Occipital lobe (tissue), 1 donor: ENCODE measurements at regions not wholly inside any gene's neighbourhood (a gene's known extent, or its start where the extent isn't known, plus 50 kb on each side); places are given as distances from the start of the nearest gene placed in this dataset.
"Not testable (repeated sequence)": the region's sequence is repeated elsewhere in the genome, so short reads cannot be mapped to it uniquely, and the experiment has no call there.

ENCODE experiments used
- DNase-seq: peaks from one replicate; lab custom pipeline; 2025; lab: John Stamatoyannopoulos, UW

DNA sequence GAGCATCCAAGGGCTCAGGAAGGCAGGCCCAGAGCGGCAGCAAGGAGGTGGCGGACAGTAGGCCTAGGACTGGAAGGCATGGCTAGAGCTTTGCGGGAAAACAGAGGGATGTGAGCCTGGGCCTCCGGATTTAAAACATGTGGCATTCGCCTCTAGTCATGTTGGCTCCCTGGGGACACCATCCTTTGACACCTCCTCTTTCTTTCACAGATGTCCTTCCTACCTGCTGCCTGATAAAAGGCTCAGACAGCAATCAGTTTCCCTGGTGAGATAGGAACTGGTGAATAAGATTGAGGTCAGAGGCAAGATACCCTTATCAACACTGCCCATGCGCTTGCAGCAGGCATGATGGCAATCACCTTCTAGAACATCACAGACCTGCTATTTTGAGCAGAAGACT, 277.6 kb downstream of the SIPA1L2 start:
- DNase-seq = no peak

DNA sequence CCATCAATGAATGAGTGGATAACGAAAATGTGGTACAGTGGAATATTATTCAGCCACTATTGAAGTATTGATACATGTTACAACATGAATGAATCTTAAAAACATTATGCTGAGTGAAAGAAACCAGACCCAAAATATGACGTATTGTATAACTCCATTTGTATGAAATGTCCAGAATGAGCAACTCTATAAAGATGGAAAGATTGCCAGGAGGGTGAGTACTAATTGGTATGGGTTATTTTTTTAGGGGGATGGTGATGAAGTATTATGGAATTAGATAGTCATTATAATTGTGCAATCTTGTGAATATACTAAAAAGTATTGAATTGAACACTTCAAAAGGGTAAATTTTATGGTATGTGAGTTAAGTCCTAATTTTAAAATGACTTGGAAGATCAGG, 278.6 kb downstream of the SIPA1L2 start:
- DNase-seq = no peak

DNA sequence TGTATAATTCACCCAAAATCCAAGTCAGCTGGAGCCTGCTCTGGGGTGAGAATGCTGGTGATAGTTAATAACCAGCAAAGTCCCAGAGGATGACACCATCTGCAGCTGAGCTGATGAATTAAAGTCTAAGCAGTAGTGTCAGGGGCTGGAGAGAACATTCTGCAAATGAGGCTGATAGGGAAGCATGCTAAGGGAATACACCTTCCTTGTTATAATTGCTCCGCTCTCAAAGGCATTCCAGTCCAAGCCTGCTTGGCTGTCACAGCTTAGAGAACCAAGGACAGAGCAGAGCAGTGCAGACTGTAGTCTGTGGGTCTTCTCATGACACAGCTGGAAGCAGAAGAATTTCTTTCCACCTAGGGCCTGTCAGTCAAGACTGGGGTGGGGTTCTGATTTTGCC, 283.1 kb downstream of the SIPA1L2 start:
- no peak for DNase-seq

DNA sequence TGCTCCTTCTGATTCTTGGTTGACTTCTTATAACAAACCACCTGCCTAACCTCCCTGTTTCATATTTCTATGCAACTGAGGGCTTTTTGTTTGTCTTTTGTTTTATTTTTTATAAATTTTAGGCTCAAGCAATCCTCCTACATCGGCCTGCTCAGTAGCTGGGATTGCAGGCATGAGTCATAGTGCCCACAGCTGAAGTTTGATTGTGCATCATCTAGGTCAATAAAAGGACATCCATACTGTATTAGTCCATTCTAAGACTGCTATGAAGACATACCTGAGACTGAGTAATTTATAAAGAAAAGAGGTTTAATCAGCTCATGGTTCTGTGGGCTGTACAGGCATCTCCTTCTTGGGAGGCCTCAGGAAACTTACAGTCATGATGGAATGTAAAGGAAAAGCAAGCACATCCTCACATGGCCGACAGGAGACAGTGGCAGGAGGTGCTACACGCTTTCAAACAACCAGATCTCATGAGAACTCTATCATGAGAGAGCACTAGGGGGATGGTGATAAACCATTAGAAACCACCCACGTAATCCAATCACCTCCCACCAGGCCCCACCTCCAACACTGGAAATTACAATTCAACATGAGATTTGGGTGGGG, 285.0 kb downstream of the SIPA1L2 start:
- no peak for DNase-seq

DNA sequence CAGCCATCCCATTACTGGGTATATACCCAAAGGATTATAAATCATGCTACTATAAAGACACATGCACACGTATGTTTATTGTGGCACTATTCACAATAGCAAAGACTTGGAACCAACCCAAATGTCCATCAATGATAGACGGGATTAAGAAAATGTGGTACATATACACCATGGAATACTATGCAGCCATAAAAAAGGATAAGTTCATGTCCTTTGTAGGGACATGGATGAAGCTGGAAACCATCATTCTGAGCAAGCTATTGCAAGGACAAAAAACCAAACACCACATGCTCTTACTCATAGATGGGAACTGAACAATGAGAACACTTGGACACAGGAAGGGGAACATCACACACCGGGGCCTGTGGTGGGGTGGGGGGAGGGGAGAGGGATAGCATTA, 285.7 kb downstream of the SIPA1L2 start:
- DNase-seq = not testable (repeated sequence)

DNA sequence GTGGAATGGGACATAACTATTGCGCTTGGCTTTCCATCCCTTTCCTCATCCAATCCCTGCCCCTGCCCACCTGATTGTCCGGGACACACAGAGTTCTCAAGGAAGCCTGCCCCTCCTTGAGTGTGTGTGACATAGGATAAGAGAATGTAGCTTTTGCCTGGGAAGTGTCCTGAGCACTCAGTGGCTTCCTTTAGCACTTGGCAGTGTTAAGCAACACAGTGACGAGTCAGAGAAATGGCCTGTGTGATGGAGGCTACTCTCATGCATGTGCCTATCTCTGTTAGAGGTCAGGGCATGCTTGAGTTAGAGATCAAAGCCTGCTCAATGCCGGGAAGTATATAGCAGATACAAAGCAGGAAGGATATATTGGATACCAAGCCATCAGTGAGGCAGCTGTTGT, 289.5 kb downstream of the SIPA1L2 start:
- DNase-seq = no peak

DNA sequence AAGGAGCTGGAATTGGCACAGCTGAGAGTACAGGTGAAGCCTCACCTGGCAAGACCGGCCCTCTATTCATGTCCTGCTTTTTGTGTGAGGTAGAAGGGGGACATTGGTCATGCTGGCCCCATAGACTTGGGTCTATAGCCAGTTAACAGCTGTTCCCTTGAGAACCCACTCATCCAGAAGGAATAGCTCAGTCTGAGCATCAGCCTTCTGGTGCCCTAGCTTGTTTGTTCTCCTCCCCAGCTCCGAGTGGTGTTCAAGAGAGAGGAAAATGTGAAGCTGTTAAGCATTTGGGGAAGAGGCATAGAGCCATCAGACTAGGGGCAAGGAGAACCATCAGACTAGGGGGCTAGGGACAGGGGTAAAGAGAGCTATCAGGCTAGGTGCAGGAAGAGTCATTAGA, 290.9 kb downstream of the SIPA1L2 start:
- no peak for DNase-seq

DNA sequence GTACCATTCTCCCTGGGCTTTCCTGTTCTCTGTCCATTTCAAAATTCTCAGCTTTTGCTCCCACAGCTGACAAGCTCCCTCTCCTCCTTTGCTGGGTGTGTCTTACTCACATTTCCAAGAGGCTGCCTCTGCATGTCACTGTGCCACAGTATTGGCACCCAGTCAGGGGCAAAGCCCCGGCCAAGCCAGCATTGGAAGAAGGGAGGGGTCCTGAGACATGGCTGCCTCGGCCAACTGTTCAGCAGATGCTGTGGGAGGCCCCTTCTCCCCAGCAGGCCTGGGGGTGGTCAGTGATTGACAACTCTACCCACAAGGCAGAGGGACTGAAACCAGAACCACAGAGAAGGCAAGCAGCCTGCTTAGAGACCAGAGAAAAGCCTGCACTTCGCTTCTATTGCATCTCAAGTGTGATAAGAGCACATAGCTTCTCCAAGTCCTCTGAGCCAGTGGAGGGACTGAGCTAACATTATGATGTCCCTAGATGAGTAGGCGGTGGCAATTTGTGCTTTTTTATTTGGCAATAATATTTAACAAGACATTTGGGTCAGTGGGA, 294.1 kb downstream of the SIPA1L2 start:
- DNase-seq = no peak

DNA sequence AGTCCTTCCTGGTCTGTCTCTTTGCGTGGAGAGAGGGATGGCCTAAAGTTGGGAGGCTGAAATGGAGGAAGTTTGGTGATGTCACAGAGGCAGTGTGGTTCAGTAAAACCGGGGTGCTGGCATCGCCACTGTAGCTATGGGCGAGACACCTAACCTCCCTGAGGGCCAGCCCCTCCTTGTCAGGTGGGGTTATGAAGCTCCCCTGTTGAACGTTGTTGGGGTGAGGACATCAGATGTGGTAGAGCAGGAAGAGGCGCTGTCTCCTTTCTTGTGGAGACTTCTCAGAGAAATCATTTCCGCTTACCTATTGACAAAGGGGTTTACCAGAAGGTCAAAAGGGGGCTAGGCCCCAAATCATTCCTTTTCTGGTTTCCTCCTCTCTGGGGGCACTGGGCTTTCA, 294.7 kb downstream of the SIPA1L2 start:
- DNase-seq = no peak

DNA sequence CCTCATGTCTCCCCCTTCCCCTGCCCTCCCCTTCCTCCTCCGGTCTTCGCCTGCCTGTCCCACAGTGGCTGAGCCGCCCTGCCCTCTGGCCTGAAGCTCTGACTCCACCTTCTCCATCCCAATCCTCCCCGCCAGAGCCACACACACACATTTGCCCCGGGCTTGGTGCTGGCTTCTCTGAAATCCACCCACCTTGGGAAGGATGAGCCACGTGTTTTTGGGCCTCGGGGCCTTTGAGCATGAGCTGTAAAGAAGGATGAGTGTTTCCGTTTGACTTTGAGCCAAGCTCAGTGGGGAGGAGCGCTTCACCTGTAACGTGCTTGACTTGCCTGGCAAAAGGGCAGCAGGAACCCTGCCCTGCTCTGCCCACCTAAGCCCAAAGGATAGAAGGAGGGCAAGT, 295.1 kb downstream of the SIPA1L2 start:
- no peak for DNase-seq

DNA sequence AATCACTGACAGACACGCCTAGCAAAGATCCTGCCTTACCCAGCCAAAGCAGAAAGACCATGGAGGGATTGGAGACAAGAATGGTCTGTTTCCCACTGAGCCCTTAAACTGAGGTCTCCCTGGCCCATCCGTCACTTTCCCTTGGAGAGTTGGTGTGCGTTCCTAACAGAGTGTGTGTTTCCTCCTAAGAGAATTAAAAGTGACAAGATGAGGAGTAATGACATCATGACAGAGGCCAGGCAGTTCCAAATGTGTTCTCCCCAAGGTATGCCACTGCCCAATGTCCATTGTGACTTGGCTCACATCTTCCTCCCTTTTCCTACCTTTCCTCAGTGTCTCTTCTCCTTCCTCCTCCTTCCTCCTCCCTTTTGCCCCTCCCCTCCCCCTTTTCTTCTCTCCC, 295.7 kb downstream of the SIPA1L2 start:
- DNase-seq = no peak

DNA sequence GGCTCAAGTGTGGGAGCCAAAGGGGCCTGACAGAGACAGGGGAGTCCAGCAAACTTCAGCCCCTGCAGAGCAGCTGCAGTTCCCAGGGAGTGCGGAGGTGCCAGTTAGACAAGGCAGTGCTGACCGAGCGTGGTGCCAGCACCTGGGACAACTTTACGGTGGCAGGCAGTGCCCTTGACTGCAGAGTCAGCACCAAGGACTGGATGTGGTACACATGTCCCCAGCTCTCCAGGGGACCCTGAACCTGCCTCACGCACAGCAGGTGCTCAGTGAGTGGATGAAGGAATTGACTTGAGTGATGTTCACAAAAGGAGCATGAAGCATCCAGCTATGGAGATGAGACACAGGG, 296.5 kb downstream of the SIPA1L2 start:
- DNase-seq = no peak

DNA sequence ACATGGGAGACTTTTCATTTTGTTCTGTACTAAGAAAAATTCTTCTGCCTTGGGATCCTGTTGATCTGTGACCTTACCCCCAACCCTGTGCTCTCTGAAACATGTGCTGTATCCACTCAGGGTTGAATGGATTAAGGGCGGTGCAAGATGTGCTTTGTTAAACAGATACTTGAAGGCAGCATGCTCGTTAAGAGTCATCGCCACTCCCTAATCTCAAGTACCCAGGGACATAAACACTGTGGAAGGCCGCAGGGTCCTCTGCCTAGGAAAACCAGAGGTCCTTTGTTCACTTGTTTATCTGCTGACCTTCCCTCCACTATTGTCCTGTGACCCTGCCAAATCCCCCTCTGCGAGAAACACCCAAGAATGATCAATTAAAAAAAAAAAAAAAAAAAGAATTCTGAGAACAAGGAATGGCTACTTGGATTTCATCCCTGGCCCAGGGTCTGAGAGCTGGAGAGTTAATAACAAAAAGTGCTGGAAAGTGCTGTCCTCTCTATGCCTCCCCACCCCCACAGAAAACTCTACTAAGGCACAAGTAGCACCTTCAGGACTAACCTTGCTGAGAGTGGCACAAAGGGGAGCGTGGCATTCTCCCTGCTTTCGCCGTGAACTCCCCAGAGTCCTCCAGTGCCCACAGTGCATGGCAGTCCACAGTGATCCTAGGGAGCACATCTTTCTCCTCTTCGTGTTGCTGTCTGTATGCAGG, 297.1 kb downstream of the SIPA1L2 start:
- not testable (repeated sequence) for DNase-seq

DNA sequence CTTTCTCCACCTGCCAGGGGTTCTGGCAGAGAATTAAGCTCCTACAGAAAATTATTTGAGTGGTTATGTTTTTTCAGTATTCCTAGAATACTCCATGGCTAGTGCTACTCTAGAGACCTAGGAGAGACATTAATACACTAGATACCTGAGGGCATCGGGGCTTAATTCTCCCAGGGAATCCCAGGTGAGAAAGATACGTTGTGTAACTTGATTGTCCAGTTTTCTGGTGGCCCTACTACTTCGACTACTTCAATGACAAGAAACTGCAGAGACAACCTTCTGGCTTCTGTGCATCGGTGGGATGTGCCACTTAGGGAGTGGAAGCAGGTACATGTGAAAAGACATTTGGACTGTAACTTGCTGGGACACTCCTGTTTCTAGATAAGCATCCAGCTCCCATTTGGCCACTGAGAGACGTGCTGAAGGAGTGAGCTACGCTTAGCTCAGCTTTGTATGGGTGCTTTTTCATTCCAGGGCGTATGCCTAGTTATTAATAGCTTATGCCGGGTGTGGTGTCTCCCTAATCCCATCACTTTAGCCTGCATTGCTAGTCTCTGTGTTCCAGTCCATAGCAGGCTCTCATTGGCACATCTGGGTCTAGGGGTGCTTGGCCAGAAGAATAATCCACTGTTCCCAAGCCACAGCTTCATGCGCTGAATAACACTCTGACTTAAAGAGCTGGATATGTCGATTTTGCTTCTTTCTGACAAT, 300.7 kb downstream of the SIPA1L2 start:
- DNase-seq = no peak

DNA sequence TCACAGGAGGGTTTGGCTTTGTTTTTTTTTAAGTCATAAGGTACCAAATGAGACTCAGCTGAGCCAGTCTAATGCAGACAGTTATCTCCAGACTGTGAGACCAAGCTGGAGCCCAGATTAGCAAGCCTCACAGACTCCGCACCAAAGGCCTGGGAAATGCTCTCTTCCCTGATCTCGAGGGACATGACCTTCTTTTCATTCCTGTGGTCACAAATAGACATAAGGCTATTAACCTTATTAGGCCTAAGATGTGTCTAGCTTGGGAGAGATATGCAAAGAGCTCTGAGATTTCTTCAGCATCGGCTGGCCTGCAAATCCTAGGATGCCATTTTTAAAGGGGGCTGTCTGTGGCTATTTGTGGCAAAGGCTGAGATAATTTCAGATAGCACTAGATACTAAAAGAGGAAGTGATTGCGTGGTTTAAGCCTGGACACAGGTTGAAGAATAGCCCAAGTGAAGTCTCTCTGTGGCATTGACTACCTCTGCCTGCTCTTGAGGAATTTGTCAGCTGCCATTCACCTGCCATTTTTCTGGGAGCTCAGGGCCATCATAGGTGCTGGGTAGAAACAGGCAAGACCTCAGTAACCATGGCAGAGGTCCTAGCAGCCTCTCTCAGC, 301.3 kb downstream of the SIPA1L2 start:
- DNase-seq = no peak

DNA sequence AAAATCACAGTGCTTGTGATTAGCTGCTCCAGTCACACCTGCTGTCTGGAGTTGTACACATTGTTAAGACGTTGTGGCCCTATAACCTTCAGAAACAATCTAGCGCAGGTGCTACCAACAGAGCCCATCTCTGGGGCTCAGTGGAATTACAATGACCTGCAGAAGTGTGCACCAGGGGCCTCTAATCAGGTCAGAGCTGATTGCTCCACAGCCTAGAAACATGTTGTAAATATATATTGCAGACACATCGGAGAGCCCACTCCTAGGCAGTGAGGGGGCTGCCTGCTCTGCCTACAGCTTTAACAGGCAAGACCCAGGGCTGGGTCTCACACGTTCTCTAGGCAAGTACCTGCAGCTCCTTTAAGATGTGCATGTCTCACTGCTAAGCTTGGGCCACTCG, 302.0 kb downstream of the SIPA1L2 start:
- DNase-seq = no peak

DNA sequence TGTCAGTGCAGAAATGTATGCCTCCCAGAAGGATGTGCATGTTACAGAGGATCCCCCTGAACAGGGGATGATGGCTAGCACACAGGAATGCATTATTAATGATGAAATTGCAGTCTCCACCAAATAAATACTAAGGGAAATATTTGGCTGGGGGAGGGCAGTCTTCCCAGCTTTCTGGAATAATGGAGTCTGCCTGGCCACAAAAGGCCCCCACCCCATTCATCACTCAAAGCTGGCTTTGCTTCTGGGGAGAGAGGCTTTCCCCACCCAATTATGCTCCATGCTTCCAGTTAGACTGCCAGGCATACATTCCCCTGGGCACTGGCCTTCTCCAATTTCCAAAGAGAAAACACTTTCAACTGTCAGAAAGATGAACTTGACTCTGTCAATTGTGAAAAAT, 302.7 kb downstream of the SIPA1L2 start:
- no peak for DNase-seq

DNA sequence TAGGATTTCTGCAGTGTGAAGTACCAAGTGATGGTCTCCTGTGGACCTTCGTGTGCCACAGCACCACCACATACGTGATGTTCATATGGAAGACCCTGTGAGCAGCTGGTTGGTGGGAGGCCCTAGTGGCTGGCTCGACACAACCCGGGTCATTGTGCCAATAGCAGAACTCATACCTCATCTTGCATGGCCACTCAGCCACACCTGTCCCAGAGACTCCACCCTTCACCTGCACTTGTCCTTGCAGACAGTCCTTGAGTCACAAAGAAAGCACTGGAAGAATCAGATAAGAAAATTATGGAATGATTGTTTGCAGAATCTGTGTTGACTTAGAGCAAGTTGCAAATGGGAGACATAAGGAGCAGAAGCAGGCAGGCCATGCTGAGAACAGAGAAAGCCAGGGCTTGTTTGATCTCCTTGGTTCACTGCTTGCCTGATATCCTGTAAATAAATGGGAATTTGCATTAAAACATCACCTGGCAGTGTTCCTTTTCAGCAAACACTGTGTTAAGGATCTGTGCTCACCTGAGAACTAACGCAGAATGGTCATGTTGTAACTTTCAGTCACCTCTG, 307.7 kb downstream of the SIPA1L2 start:
- DNase-seq = no peak

DNA sequence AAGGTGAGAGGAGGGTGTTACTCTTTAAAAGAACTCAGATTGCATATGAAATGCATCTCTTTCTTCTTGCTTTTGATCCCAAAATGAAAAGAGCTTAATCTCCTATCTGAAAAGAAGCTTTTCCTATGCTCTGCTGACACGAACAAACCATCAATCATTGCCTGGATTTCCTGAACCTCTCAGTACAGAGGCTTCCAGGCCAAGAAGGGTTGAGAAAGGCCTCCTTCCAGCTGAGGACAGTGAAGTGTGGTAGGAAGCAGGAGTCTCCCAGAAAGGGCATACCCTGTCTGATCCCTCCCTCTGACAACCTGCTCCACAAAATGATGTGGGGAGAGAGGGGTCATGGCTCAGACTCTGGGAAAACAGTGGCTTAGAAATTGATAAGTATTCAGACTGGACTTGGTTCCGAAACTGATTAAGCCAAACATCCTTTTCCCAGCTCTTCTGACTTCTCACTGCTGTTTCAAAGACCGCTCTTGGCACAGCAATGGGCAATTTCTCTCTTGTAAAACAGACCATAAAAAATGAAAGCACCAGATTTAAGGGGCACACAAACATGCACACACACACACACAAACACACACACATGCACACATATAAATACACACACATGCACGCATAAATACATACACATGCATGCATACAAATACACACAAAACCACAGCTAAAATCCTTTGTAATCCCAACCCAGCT, 310.3 kb downstream of the SIPA1L2 start:
- no peak for DNase-seq

DNA sequence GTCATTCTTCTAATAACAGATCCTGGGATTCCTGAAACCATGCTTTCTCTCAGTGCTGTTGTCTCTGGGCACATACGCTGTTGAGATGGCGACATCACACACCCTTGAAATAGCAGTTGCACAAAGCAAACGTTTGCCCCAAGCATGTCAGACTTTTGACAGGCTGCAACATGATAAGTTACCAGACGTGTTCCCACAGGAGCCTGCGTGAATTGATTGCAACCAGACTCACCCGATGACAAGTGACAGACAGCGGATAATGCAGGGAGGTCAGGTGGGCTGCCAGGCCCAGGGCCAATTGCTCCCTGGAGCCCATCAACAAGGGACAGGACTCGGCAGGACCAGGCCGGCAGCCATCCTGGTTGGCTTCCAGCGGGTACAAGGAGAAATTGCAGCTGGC, 310.9 kb downstream of the SIPA1L2 start:
- DNase-seq = no peak

DNA sequence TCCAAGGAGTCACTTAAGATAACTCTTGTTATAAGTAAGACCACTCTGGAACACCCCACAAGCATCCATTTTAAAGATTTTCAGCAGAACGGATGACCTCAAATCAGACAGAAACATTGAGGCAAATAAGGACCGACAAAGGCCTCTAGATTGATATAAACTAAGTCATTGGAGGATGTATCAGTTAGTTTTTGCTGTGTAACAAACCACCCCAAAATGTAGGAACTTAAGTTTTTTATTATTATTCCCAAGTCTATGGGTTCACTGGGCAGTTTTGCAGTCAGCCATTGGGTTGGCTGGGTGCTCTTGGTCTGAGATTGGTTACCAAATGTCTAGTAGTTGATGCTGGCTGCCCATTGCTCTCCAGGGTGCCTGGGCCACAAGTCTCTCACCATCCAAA, 311.8 kb downstream of the SIPA1L2 start:
- DNase-seq = no peak
